SKM-1 (cell line): ENCODE measurements at regions not wholly inside any gene's neighbourhood (a gene's known extent, or its start where the extent isn't known, plus 50 kb on each side); places are given as distances from the start of the nearest gene placed in this dataset.
"Not testable (repeated sequence)": the region's sequence is repeated elsewhere in the genome, so short reads cannot be mapped to it uniquely, and the experiment has no call there.

Source experiments
- DNase-seq: peaks from one replicate; lab custom pipeline; 2025; ENCODE audit not compliant: unreplicated experiment; lab: John Stamatoyannopoulos, UW

DNA sequence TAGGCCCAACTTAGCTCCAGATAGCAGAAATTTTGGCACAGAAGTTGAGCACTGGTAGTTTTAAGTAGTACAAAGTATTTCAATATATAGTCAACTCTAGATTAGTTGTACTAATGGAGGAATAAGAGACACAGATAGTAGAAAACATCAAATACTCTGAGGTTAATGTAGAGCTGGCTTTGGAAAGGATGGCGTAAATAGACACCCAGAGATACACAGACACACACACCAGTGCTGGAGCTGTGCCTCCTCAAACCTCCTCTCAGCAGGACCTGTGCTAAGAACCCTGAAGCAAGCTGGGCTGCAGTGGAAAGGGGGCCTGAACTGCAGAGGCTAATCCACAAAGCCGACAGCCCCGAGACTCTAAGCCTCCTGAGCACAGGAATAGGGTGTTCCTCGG is 67.0 kb upstream of the EDEM3 start:
- no peak for DNase-seq

DNA sequence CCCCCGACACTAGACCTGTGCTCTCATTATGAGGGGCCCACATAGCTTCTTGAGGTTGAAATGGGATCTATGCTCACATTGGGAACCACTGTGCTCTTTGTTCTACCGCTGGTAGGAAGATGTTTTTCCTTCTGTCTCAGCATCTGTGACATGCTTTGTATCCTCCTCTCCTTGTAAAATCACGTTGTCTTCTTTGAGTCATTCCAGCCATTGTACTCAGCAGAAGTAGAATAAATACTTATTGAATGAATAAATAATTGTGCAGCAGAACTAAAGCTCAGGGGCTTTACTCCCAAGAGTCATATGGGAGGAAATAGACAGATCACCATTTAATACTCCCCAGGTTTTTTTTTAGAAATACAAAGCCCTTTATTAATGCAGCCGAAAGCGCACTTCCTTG is 66.3 kb upstream of the EDEM3 start:
- no peak for DNase-seq

DNA sequence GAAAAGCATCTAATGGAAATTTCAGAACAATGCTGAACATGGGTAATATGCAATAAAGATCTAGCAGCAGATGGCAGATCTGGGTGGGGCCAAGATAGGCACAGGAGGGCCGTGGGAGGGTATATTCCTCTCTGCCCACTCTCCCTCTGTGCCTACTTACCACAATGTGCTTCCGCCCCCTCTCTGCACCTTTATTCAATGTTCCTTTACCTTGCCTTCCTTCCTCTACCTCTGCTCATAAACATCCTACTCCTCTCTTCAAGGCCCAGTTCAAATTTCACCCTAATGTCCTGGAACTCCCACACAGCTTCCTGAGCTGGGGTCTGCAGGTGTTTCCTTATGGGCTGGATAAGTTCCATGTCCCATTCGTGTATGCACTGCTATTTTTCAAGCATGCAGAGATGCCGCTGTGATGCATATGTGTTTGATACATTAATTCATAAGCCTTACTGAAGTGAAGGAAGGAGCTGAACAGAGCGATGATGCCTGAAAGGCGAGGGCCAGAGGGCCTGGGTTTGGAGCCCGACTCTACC is 65.6 kb upstream of the EDEM3 start:
- DNase-seq, result no peak

DNA sequence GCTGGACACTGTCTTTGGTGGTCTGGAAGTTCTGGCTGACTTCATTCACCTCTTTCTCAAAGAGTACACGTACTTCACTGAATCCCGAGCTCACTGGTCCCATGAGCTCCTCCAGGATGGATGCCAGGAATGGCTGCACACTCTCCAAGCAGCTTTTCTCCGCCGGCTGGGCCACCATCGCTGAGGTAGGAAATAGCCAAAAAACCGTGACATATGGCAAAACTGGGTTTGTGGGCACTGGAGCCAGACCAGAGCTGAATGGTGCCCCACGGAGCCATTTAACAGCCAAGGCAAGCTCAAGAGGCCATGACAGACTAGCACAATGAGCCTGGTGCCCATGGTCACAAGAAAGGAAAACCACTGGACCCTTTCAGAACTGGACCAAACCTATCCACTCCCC is 64.0 kb upstream of the EDEM3 start:
- DNase-seq, result no peak

DNA sequence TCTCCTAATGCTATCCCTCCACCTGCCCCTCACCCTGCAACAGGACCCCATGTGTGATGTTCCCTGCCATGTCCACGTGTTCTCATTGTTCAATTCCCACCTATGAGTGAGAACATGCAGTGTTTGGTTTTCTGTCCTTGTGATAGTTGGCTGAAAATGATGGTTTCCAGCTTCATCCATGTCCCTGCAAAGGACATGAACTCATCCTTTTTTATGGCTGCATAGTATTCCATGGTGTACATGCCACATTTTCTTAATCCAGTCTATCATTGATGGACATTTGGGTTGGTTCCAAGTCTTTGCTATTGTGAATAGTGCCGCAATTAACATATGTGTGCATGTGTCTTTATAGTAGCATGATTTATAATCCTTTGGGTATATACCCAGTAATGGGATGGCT is 62.3 kb upstream of the EDEM3 start:
- not testable (repeated sequence) for DNase-seq

DNA sequence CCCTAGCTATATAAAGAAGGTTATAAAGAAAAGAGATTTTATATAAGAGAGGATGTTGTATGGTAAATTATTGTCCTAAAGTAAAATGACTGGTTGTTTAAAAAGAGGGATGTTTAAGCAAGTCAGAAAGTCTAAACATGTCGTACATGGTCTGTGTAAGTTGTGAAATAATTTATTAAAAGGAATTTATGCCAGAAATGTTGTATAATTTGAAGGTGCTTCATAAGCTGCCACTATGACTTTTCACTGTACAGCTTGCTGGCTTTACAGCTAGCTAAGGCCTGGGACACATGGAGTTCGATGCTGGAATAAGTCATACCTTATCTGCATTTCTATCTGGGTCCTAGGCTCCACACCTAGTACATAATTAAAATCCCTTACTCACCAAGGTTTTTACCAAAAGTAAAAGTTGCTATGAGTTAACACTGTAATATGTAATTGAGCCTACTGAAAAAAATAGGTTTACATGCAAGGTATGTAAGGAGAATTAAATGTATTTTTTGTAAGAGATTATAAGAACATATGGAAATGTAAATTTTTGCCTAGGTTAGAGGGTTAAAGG is 59.0 kb upstream of the EDEM3 start:
- DNase-seq, result no peak

DNA sequence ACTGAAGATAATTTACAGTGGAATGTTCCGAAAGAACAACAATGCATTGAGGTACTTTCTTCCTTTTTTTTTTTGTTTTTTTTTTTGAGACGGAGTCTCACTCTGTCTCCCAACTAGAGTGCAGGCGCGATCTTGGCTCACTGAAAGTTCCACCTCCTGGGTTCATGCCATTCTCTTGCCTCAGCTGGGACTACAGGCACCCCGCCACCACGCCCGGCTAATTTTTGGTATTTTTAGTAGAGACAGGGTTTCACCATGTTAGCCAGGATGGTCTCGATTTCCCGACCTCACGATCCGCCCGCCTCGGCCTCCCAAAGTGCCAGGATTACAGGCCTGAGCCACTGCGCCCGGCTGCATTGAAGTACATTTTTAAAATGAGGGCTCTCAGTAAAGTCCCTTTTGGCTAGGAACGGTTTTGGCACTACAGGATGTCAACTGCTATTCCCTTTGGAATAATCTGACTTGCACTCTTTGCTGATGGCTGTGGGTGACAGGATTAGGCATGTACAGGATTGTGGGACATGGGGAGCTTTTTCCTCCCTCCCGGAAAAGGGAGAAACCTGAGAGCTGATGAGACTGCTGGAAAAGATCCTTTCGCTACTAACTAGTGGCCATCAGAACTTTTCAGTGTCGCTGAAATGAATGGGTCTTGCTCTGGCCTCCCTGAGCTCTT is 56.9 kb upstream of the EDEM3 start:
- DNase-seq, result no peak

DNA sequence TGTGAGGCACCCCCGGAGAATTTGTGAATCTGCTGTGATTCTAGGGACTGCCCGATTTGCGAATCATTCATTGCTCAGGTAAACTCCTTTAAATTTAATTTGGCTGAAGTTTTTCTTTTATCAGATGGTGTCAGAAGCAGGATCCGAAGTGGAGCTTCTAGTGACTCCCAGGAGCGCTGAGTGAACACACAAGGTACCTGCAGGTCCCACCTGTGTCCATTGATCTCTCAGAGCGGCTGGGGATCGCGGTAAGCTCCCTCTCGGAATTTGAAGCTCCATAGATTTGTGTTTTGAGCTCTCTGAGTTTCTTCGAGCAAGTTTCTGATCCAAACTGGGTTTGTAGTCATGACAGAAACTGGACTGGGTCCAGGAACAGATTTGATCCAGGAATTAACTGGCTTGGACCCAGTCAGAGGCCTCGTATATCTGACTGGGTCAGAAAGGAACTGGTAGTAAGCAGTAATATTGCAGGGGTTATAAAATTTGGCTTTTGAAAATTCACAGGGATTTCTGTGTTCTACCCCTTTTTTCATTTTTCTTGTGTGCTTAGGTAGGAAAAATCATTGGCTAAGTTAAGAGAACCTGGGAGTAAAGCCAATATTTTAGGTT is 56.2 kb upstream of the EDEM3 start:
- no peak for DNase-seq

DNA sequence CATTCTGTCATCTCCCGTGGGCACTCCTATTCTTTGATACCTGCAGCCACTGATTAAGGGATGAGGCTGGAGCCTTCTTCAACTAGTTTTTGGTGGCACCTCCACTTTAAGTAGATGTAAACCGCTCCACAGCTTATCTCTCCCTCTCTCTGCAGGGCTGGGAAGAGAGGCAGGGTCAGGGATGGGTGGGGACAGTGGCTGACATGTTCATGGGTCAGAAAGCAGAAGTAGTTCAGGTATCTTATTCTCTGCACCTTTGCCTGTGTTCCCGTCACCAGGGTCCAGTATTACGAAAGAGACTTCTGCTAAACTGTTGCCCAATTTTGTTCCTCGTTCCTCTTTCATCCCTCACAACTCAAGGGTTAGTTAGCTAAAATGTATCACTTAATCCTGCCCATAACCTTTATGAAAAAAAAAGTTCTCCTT is 51.7 kb upstream of the EDEM3 start:
- DNase-seq, result peak; percentile 99

DNA sequence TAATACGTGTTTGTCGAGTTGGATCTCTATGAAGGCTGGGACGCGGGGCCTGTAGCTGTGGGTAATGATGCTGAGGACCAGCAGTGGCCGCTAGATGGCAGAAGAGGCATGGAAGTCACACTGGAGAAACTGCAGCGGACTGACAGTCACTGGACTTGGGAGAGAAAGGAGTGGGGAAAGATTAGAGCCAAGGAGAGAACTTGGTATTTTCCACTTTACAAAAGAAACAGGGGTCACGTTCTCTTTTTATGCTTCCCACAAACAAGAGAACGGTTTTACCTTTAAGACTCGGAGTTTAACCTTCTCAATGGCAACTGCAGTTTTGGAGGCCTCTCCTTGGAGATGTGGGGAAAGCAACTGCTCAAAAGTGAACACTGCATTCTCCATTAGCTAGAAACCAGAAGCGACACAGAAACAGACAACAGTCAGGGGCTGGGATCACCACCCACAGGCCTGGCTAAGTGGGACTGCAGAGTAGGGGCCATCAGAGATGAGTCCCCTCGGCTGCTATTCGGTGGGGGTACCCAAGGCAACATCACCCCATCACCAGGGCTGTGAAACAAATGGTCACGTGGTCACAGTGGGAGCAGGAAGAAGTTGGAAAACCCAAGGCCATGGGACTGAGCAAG is 51.1 kb upstream of the EDEM3 start:
- DNase-seq, result peak; percentile 93
